C4-2B (cell line): ENCODE measurements at regions not wholly inside any gene's neighbourhood (a gene's known extent, or its start where the extent isn't known, plus 50 kb on each side); places are given as distances from the start of the nearest gene placed in this dataset.
A peak's percentile ranks its signal among the peaks of the same experiment; 100 is the strongest.

Source experiments
- H3K27ac ChIP-seq: fragments of 450-650 bp; 2 replicates; pipeline ENCODE4 v1.5.1; 2017
- CTCF ChIP-seq: fragments of 450-650 bp; conservative IDR thresholded peaks from 2 replicates; pipeline ENCODE4 v1.5.1; 2017; ENCODE audit warnings: mild to moderate bottlenecking
- ZFX ChIP-seq: fragments of 450-650 bp; IDR thresholded peaks from 2 replicates; pipeline ENCODE4 v1.6.1; 2017

- no peak overlapping the region for H3K27ac ChIP-seq
- TF ChIP-seq CTCF (no peak), ZFX (no peak)
Observed at GRCh38 chr3:197369545-197369944, 71.1 kb upstream of the DLG1 start.

GRCh38 chr3:197368821-197369220, 70.4 kb upstream of the DLG1 start:
- no peak overlapping the region for H3K27ac ChIP-seq
- TF ChIP-seq CTCF = no peak
- TF ChIP-seq ZFX = no peak

- no peak overlapping the region for H3K27ac ChIP-seq
- TF ChIP-seq CTCF = no peak
- no peak for TF ChIP-seq ZFX
Observed at GRCh38 chr3:197368330-197368729, 69.9 kb upstream of the DLG1 start.

GRCh38 chr3:197367081-197367780, 68.8 kb upstream of the DLG1 start:
- TF ChIP-seq CTCF (no peak), ZFX (no peak)
- no peak overlapping the region for H3K27ac ChIP-seq

- TF ChIP-seq ZFX (no peak), CTCF (no peak)
- 0 out of 2 replicates have a peak overlapping the region, but pooled peaks have one; percentile 0 for H3K27ac ChIP-seq
Observed at GRCh38 chr3:197366301-197367044, 68.1 kb upstream of the DLG1 start.

- no peak overlapping the region for H3K27ac ChIP-seq
- TF ChIP-seq CTCF (no peak), ZFX (no peak)
Observed at GRCh38 chr3:197365586-197365985, 67.2 kb upstream of the DLG1 start.

- TF ChIP-seq ZFX (no peak), CTCF (no peak)
Observed at GRCh38 chr3:197364410-197365071, 66.1 kb upstream of the DLG1 start.

More at GRCh38 chr3:197364410-197365071, 66.1 kb upstream of the DLG1 start:
- no peak overlapping the region for H3K27ac ChIP-seq
